AG09309 (cell line): ENCODE measurements at regions not wholly inside any gene's neighbourhood (a gene's known extent, or its start where the extent isn't known, plus 50 kb on each side); places are given as distances from the start of the nearest gene placed in this dataset.

Experiments
- DNase-seq: peaks from one replicate; pipeline ENCODE4 v3.0.0-alpha.2; 2010; ENCODE audit warnings: low read depth
- H3K4me3 ChIP-seq: 2 replicates; pipeline ENCODE4 v1.5.1; 2011; ENCODE audit warnings: mild to moderate bottlenecking, low read depth, low read length, moderate library complexity; ENCODE audit not compliant: control insufficient read depth
- CTCF ChIP-seq: IDR thresholded peaks from 2 replicates; pipeline ENCODE4 v1.5.1; 2011; ENCODE audit warnings: mild to moderate bottlenecking, low read depth, low read length, inconsistent platforms; ENCODE audit not compliant: insufficient read depth, control insufficient read depth; ENCODE audit errors: missing control alignments

- no peak overlapping the region for H3K4me3 ChIP-seq
- no peak for TF ChIP-seq CTCF
- no peak for DNase-seq
These were observed 225.0 kb upstream of the DOK6 start for GRCh38 chr18:69175681-69176080.

GRCh38 chr18:69176741-69177140 lies 223.9 kb upstream of the DOK6 start:
- no peak overlapping the region for H3K4me3 ChIP-seq
- no peak for TF ChIP-seq CTCF
- DNase-seq: no peak

- no peak for DNase-seq
These were observed 223.0 kb upstream of the DOK6 start for GRCh38 chr18:69177702-69178101.

GRCh38 chr18:69186162-69186561 lies 214.5 kb upstream of the DOK6 start:
- no peak for TF ChIP-seq CTCF
- H3K4me3 ChIP-seq: no peak overlapping the region
- DNase-seq: no peak

More at GRCh38 chr18:69177702-69178101, 223.0 kb upstream of the DOK6 start:
- H3K4me3 ChIP-seq: no peak overlapping the region
- no peak for TF ChIP-seq CTCF

- no peak for TF ChIP-seq CTCF
- no peak overlapping the region for H3K4me3 ChIP-seq
- no peak for DNase-seq
These were observed 204.4 kb upstream of the DOK6 start for GRCh38 chr18:69196336-69196735.

- no peak overlapping the region for H3K4me3 ChIP-seq
- DNase-seq: no peak
- TF ChIP-seq CTCF: no peak
These were observed 194.8 kb upstream of the DOK6 start for GRCh38 chr18:69205925-69206324.

DNA sequence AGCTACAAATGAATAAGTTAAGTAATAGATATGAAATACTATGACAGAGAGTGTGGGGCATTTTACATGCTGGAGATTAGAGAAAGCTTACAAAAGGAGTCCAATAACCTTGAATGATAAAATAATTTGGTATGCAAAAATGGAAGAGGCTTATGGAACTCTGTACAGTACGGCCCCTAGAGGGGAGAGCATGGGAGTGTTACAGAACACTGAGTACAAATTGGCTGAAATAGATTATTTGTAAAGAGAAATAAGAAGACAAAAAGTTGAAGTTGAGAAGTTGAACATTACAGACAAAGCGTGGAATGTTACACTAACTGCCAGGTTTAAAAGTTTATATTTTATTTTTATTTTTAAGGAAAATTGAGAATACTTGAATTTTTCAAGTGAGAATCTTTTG lies 192.1 kb upstream of the DOK6 start:
- TF ChIP-seq CTCF: no peak
- no peak for DNase-seq

More for the DNA sequence above, 192.1 kb upstream of the DOK6 start:
- H3K4me3 ChIP-seq: no peak overlapping the region
